ENCODE measurements at regions not wholly inside any gene's neighbourhood (a gene's known extent, or its start where the extent isn't known, plus 50 kb on each side); places are given as distances from the start of the nearest gene placed in this dataset.

GRCh38 chr10:124279298-124279697, 139.4 kb downstream of the OAT start:
- no peak for DNase-seq (ENCODE audit: low read depth, low spot score)
- POLR2A ChIA-PET, result no interaction called here
- H3K4me3 ChIP-seq (ENCODE audit: low read depth, low read length), result no peak overlapping the region
- H3K27me3 ChIP-seq (ENCODE audit: control insufficient read depth, insufficient read depth, low read length), result no peaks in the 10 kb centered on the region
- peaks cover 15% of the 10 kb centered on the region for H3K9me3 ChIP-seq (ENCODE audit: control insufficient read depth, insufficient read depth, low read length)
- no peak for TF ChIP-seq CTCF (IDR thresholded peaks at IDR 0.05; ENCODE audit: low read depth, low read length)
- H3K27ac ChIP-seq (ENCODE audit: low read depth, low read length), result no peak overlapping the region
- CTCF ChIA-PET, result no interaction called here

- no peak overlapping the region for H3K4me3 ChIP-seq (ENCODE audit: low read depth, low read length)
- POLR2A ChIA-PET, result no interaction called here
- CTCF ChIA-PET, result interaction anchor here (1.7 kb wide), 1 partner anchor 111 kb away, joined by 8 read pairs; no protein-coding TSS in a partner anchor
- H3K27me3 ChIP-seq (ENCODE audit: control insufficient read depth, insufficient read depth, low read length), result no peaks in the 10 kb centered on the region
- DNase-seq (ENCODE audit: low read depth, low spot score), result no peak
- H3K9me3 ChIP-seq (ENCODE audit: control insufficient read depth, insufficient read depth, low read length), result peaks cover 15% of the 10 kb centered on the region
- TF ChIP-seq CTCF (IDR thresholded peaks at IDR 0.05; ENCODE audit: low read depth, low read length), result no peak
- H3K27ac ChIP-seq (ENCODE audit: low read depth, low read length), result no peak overlapping the region
Measured at GRCh38 chr10:124278356-124278755, 140.4 kb downstream of the OAT start.

GRCh38 chr10:124273141-124273540, 145.6 kb downstream of the OAT start:
- DNase-seq (ENCODE audit: low read depth, low spot score), result no peak
- Histone ChIP-seq H3K4me3 (ENCODE audit: low read depth, low read length) (no peak overlapping the region), H3K27ac (ENCODE audit: low read depth, low read length) (no peak overlapping the region), H3K9me3 (ENCODE audit: control insufficient read depth, insufficient read depth, low read length) (peaks cover 8% of the 10 kb centered on the region), H3K27me3 (ENCODE audit: control insufficient read depth, insufficient read depth, low read length) (no peaks in the 10 kb centered on the region)
- CTCF ChIA-PET, result interaction anchor here (1.3 kb wide), 1 partner anchor 116 kb away, joined by 3 read pairs; no protein-coding TSS in a partner anchor
- TF ChIP-seq CTCF (IDR thresholded peaks at IDR 0.05; ENCODE audit: low read depth, low read length), result no peak
- POLR2A ChIA-PET, result no interaction called here

GRCh38 chr10:124271676-124272075, 147.0 kb downstream of the OAT start:
- TF ChIP-seq CTCF (IDR thresholded peaks at IDR 0.05; ENCODE audit: low read depth, low read length), result no peak
- no peak for DNase-seq (ENCODE audit: low read depth, low spot score)
- Histone ChIP-seq H3K4me3 (ENCODE audit: low read depth, low read length) (no peak overlapping the region), H3K27me3 (ENCODE audit: control insufficient read depth, insufficient read depth, low read length) (no peaks in the 10 kb centered on the region), H3K27ac (ENCODE audit: low read depth, low read length) (no peak overlapping the region), H3K9me3 (ENCODE audit: control insufficient read depth, insufficient read depth, low read length) (peaks cover 8% of the 10 kb centered on the region)
- ChIA-PET POLR2A (no interaction called here), CTCF (no interaction called here)

- POLR2A ChIA-PET, result no interaction called here
- Histone ChIP-seq H3K9me3 (ENCODE audit: control insufficient read depth, insufficient read depth, low read length) (peaks cover 8% of the 10 kb centered on the region), H3K27ac (ENCODE audit: low read depth, low read length) (no peak overlapping the region), H3K4me3 (ENCODE audit: low read depth, low read length) (no peak overlapping the region), H3K27me3 (ENCODE audit: control insufficient read depth, insufficient read depth, low read length) (no peaks in the 10 kb centered on the region)
- no peak for TF ChIP-seq CTCF (IDR thresholded peaks at IDR 0.05; ENCODE audit: low read depth, low read length)
- CTCF ChIA-PET, result no interaction called here
- no peak for DNase-seq (ENCODE audit: low read depth, low spot score)
Measured at GRCh38 chr10:124270530-124271327, 148.0 kb downstream of the OAT start.
